Heart right ventricle (tissue), 16 donors: ENCODE measurements at regions not wholly inside any gene's neighbourhood (a gene's known extent, or its start where the extent isn't known, plus 50 kb on each side); places are given as distances from the start of the nearest gene placed in this dataset.

Source experiments
- ATAC-seq, 8 donors: fragments of 200-7000 bp; cut with Tn5 transposase; one replicate each; pipeline ENCODE4 v1.9.1; 2020; ENCODE audit warnings: mild to moderate bottlenecking in 8 of 8, moderate library complexity in 8 of 8, moderate number of reproducible peaks in 1 of 8
- DNase-seq, 2 donors: peaks; one replicate each; pipeline ENCODE4 v3.0.0-alpha.2; 2020
- H3K27ac ChIP-seq, 10 donors: fragments of 200-600 bp; sonication (generic) in 2 of 10; one replicate each; pipeline versions ENCODE4 v1.5.0 to v1.8.0; 2020 to 2022; ENCODE audit warnings: mild to moderate bottlenecking in 3 of 10
- H3K27me3 ChIP-seq, 7 donors: fragments of 200-600 bp; one replicate each; pipeline ENCODE4 v1.8.0; 2021 to 2022; ENCODE audit warnings: mild to moderate bottlenecking in 2 of 7
- H3K36me3 ChIP-seq, 9 donors: fragments of 200-600 bp; sonication (generic) in 1 of 9; one replicate each; pipeline versions ENCODE4 v1.5.0 to v1.8.0; 2020 to 2022; ENCODE audit warnings: mild to moderate bottlenecking in 2 of 9
- H3K4me1 ChIP-seq, 9 donors: fragments of 200-600 bp; sonication (generic) in 1 of 9; one replicate each; pipeline versions ENCODE4 v1.5.0 to v1.8.0; 2020 to 2022; ENCODE audit warnings: mild to moderate bottlenecking in 4 of 9
- H3K4me3 ChIP-seq, 10 donors: fragments of 200-600 bp; sonication (generic) in 2 of 10; one replicate each; pipeline versions ENCODE4 v1.5.0 to v1.8.0; 2020 to 2022; ENCODE audit warnings: mild to moderate bottlenecking in 7 of 10, moderate library complexity in 2 of 10
- H3K9me3 ChIP-seq, 11 donors: fragments of 200-600 bp in 10 of 11; sonication (generic) in 2 of 11; one replicate each; pipeline versions ENCODE4 v1.5.0 to v1.8.0; 2013 to 2022; ENCODE audit warnings: mild to moderate bottlenecking in 2 of 11, control low read depth in 1 of 11, moderate library complexity in 1 of 11
- WGBS, 2 donors: extraction: QIAGEN DNeasy Blood & Tissue Kit; methylation state at CpG; one replicate each; pipeline ENCODE4 v1.1.7; 2013; ENCODE audit warnings: inconsistent platforms in 1 of 2; 5-methylcytosine and 5-hydroxymethylcytosine counted together
- intact Hi-C, 10 donors: fragments of 100-400 bp; cut with DNase I; formaldehyde crosslinking; loops; one replicate each; pipeline versions ENCODE4 v1.11.1 to v1.14.2; 2022
- TF ChIP-seq, protein P1 (sequence below), 9 donors: fragments of 200-600 bp; sonication (generic) in 2 of 9; IDR thresholded peaks; one replicate each; pipeline versions ENCODE4 v1.5.0 to v1.8.0; 2021 to 2022; ENCODE audit warnings: antibody characterized with exemption in 9 of 9, mild to moderate bottlenecking in 5 of 9, moderate library complexity in 1 of 9
- donor health status: Arrhythmogenic right ventricular cardiomyopathy.
- donor health status: ischemic (EF 13 %, LVEDD 7.1; RV severe dilation, severe dysfunction).
- donor health status: healthy with polysubstance abuse.
- donor health status: DM: no; HTN: yes; CAD: no.
- donor health status: DM: no; HTN: no; CAD: no.
- donor health status: ischemic (EF 25% LVEDD 6.9; RV normal size, moderate dysfunction).
- donor health status: ischemic (EF 25% LVEDD 5.7; RV mildly dilated, moderate dysfunction).
- donor health status: healthy.
- donor health status: DM: yes; HTN: yes; CAD: no.
- donor health status: Ischemic cardiomyopathy.
- donor health status: ischemic (EF 35%, LVEDD 5.7; RV mildly dilated, moderate dysfunction).
- donor health status: nonischemic (EF 11% LVEDD 7.7; RV severe dilation, severe dysfunction).
- donor health status: DM: yes; HTN: yes; CAD: no.
- donor health status: PGD.
- donor health status: ischemic (EF 29% LVEDD 5.4; RV normal size, mild dysfunction).
- donor health status: nonischemic (EF 23%, LVEDD 6.1; RV moderate dilation, normal function).

DNA sequence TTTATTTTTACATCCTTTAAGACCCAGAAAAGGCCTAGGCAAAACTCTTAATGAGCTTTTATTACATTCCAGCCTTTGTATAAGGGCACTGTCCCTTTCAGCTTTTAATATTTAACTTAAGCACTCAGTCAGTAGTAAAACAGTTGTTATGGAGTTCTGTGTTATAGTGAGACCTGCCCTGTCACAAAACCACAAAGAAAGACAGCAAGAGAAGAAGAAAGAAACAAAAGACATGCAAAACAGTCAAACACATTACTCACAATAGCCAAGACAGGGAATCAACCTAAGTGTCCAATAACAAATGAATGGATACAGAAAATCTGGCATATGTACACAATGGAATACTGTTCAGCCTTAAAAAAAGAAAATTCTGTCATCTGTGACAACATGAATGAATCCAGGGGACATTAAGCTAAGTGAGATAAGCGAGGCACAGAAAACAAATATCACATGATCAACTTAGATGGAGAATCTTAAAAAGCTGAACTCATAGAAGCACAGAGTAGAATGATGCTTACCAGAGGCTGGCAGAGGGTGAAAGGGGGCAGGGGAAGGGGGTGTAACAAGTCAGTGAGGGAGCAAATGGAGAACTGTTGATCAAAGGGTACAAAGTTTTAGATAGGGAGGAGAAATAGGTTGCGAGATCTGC lies 63.8 kb upstream of the CCNG1 start:
- DNase-seq (no peak), ATAC-seq (no peak)
- no peaks in the 10 kb centered on the region for H3K36me3 ChIP-seq
- TF ChIP-seq, protein P1, sequence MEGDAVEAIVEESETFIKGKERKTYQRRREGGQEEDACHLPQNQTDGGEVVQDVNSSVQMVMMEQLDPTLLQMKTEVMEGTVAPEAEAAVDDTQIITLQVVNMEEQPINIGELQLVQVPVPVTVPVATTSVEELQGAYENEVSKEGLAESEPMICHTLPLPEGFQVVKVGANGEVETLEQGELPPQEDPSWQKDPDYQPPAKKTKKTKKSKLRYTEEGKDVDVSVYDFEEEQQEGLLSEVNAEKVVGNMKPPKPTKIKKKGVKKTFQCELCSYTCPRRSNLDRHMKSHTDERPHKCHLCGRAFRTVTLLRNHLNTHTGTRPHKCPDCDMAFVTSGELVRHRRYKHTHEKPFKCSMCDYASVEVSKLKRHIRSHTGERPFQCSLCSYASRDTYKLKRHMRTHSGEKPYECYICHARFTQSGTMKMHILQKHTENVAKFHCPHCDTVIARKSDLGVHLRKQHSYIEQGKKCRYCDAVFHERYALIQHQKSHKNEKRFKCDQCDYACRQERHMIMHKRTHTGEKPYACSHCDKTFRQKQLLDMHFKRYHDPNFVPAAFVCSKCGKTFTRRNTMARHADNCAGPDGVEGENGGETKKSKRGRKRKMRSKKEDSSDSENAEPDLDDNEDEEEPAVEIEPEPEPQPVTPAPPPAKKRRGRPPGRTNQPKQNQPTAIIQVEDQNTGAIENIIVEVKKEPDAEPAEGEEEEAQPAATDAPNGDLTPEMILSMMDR (IDR thresholded peaks at IDR 0.05) = no peak
- WGBS, 2 donors = 61 to 68% methylated on average over 2 of the region's 2 CpGs
- H3K4me3 ChIP-seq = no peak overlapping the region
- H3K27ac ChIP-seq = no peak overlapping the region
- peaks cover 0 to 13% (median 0%) of the 10 kb centered on the region in 11 donors for H3K9me3 ChIP-seq
- no peaks in the 10 kb centered on the region for H3K27me3 ChIP-seq
- H3K4me1 ChIP-seq = no peaks in the 10 kb centered on the region
- intact Hi-C loops = no loop called here

DNA sequence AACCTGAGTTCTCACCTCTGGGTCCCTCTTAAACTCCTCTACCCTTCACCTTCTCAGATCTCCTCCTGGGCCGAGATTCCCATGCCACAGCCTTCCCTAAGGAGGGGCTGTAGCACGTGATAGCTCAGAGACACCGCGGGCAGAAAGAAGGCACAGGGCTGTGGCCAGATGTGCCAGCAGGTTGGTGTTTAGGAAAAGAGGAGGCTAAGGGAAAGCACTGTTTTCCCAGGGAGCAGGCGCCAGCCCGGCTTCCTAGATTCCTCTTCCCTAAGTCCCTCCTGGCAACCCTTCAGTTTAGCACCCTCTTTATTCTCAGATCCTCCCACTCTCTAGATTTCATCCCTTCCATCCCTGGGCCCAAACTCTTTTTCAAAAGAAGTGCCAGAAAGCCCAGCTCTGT lies 59.4 kb upstream of the CCNG1 start:
- WGBS, 2 donors = 69 to 71% methylated on average over 6 of the region's 6 CpGs
- intact Hi-C loops = no loop called here
- no peaks in the 10 kb centered on the region for H3K4me1 ChIP-seq
- TF ChIP-seq, protein P1 (IDR thresholded peaks at IDR 0.05) = no peak
- no peaks in the 10 kb centered on the region for H3K27me3 ChIP-seq
- no peaks in the 10 kb centered on the region for H3K9me3 ChIP-seq
- H3K27ac ChIP-seq = no peak overlapping the region
- no peak for DNase-seq
- no peak overlapping the region for H3K4me3 ChIP-seq
- no peaks in the 10 kb centered on the region for H3K36me3 ChIP-seq
- no peak for ATAC-seq

DNA sequence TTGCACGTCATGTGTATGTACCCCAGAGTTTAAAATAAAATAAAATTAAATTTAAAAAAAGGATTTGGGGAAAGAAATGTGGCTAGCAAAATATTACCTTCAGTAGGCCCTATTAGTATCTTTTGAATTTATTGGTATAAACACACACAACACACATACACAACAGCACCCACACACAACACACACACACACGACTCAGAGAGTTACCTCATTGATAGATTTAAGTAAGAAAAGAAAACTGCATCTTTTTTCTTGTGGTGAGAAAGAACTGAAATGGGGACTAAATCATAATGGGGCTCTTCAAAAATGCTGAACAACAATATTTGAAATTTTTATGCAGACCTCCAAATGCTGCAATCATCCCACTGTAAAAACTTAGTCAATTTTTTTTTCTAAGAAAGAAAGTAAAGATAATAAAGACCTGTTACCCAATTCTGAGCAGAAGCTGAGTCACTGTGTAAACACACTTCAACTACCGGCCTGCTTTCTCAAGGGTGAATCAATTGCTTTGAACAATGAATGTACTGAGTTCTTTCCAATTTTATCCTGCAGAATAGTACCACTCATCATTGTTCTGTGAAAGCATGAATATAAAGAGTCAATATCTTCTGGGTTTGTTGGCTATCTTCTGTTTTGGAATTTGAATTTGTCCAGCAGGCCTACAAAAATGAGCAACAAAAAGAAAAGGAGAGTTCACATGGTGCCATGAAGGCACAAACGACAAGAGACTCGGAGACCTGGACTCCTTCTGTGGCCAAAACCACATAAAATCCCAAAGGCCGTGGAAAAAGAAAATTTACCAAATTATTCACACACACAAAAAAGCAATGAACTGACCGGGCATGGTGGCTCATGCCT lies 57.9 kb upstream of the CCNG1 start:
- Histone ChIP-seq H3K27me3 (no peaks in the 10 kb centered on the region), H3K4me3 (no peak overlapping the region), H3K9me3 (no peaks in the 10 kb centered on the region), H3K4me1 (no peaks in the 10 kb centered on the region), H3K36me3 (no peaks in the 10 kb centered on the region), H3K27ac (no peak overlapping the region)
- TF ChIP-seq, protein P1 (IDR thresholded peaks at IDR 0.05) = no peak
- no peak for DNase-seq
- ATAC-seq = no peak
- WGBS, 2 donors = 81 to 83% methylated on average over 7 of the region's 7 CpGs
- intact Hi-C loops = no loop called here

DNA sequence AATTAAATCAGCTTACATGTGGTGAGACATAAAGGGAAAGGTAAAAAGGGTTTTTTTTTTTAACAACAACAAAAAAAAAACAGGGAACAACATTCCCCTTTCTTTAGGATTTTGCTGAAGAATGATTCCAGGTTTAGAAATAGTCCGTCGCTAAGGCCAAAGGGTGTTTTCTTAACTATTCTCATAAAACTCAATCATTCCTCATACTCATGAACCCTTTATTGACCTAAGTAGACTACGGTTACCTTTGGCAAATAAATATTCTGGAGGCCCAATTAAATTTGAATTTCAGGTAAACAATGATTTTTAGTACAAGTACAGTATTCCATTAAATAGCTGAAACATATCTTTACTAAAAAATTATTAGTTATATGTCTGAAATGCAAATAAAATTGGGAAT lies 55.6 kb upstream of the CCNG1 start:
- H3K36me3 ChIP-seq = no peaks in the 10 kb centered on the region
- H3K27ac ChIP-seq = no peak overlapping the region
- ATAC-seq = no peak
- no peaks in the 10 kb centered on the region for H3K27me3 ChIP-seq
- 96 to 97% methylated on average over 3 of the region's 3 CpGs for WGBS, 2 donors
- peaks cover 0 to 4% (median 0%) of the 10 kb centered on the region in 9 donors for H3K4me1 ChIP-seq
- TF ChIP-seq, protein P1 (IDR thresholded peaks at IDR 0.05) = no peak
- H3K9me3 ChIP-seq = no peaks in the 10 kb centered on the region
- no peak for DNase-seq
- intact Hi-C loops = no loop called here
- H3K4me3 ChIP-seq = no peak overlapping the region
